Keratinocyte (primary cell): ENCODE measurements at regions not wholly inside any gene's neighbourhood (a gene's known extent, or its start where the extent isn't known, plus 50 kb on each side); places are given as distances from the start of the nearest gene placed in this dataset.
A peak's percentile ranks its signal among the peaks of the same experiment; 100 is the strongest.

Experiments used
- DNase-seq: peaks from one replicate; pipeline ENCODE4 v3.0.0-alpha.2; 2011; ENCODE audit warnings: low read depth, missing footprints, low spot score
- FAIRE-seq: peaks from 2 replicates; lab custom pipeline; 2011; peaks lifted over from hg19 to GRCh38; lab: Jason Lieb, UNC
- H2AFZ ChIP-seq: 2 replicates; pipeline ENCODE4 v1.6.0; 2012; ENCODE audit warnings: low read length, control low read depth, inconsistent platforms; ENCODE audit not compliant: control insufficient read depth
- H3K27ac ChIP-seq: 2 replicates; pipeline ENCODE4 v1.5.1; 2011; ENCODE audit warnings: low read length; ENCODE audit not compliant: control insufficient read depth, insufficient read depth
- H3K27me3 ChIP-seq: 3 replicates; pipeline ENCODE4 v1.6.0; 2011; ENCODE audit warnings: low read length; ENCODE audit not compliant: control insufficient read depth, insufficient read depth; ENCODE audit errors: extremely low read depth
- H3K36me3 ChIP-seq, 2 experiments: 2 replicates in 1 of 2; 3 replicates in 1 of 2; pipeline ENCODE4 v1.5.1; 2011; ENCODE audit warnings: low read length in 2 of 2, mild to moderate bottlenecking in 1 of 2; ENCODE audit not compliant: control insufficient read depth in 2 of 2, insufficient read depth in 2 of 2; ENCODE audit errors: extremely low read depth in 1 of 2
- H3K4me1 ChIP-seq: 3 replicates; pipeline ENCODE4 v1.5.1; 2011; ENCODE audit warnings: low read length; ENCODE audit not compliant: control insufficient read depth, insufficient read depth; ENCODE audit errors: extremely low read depth
- H3K4me2 ChIP-seq: 3 replicates; pipeline ENCODE4 v1.6.0; 2011; ENCODE audit warnings: low read depth, low read length; ENCODE audit not compliant: control insufficient read depth, insufficient read depth; ENCODE audit errors: extremely low read depth
- H3K4me3 ChIP-seq, 3 experiments: fragments of 200-600 bp in 1 of 3; sonication (generic) in 1 of 3; 2 replicates in 2 of 3; 3 replicates in 1 of 3; pipeline ENCODE4 v1.5.1; 2011 to 2016; ENCODE audit warnings: low read length in 3 of 3, mild to moderate bottlenecking in 3 of 3, control low read depth in 2 of 3, inconsistent platforms in 1 of 3, low read depth in 1 of 3, mixed read lengths in 1 of 3, mixed run types in 1 of 3, moderate library complexity in 1 of 3; ENCODE audit not compliant: control insufficient read depth in 2 of 3, insufficient read depth in 2 of 3; ENCODE audit errors: extremely low read depth in 1 of 3
- H3K79me2 ChIP-seq: 2 replicates; pipeline ENCODE4 v1.6.0; 2012; ENCODE audit warnings: low read length; ENCODE audit not compliant: control insufficient read depth, insufficient read depth
- H3K9ac ChIP-seq: 3 replicates; pipeline ENCODE4 v1.6.0; 2011; ENCODE audit warnings: low read length; ENCODE audit not compliant: control insufficient read depth, insufficient read depth; ENCODE audit errors: extremely low read depth
- H3K9me1 ChIP-seq: 3 replicates; pipeline ENCODE4 v1.6.0; 2011; ENCODE audit warnings: low read length; ENCODE audit not compliant: control insufficient read depth, insufficient read depth; ENCODE audit errors: extremely low read depth
- H3K9me3 ChIP-seq: 2 replicates; pipeline ENCODE4 v1.5.1; 2012; ENCODE audit warnings: low read depth, low read length; ENCODE audit not compliant: control insufficient read depth
- H4K20me1 ChIP-seq: 3 replicates; pipeline ENCODE4 v1.6.0; 2011; ENCODE audit warnings: low read length; ENCODE audit not compliant: control insufficient read depth, insufficient read depth; ENCODE audit errors: extremely low read depth
- CTCF ChIP-seq, 3 experiments: IDR thresholded peaks in 1 of 3; conservative IDR thresholded peaks in 1 of 3; optimal IDR thresholded peaks in 1 of 3; 2 replicates in 2 of 3; 3 replicates in 1 of 3; pipeline versions ENCODE3 to v1.5.1; 2011; ENCODE audit warnings: low read length in 3 of 3, mild to moderate bottlenecking in 3 of 3, moderate library complexity in 2 of 3, control low read depth in 1 of 3, inconsistent platforms in 1 of 3; ENCODE audit not compliant: insufficient read depth in 2 of 3; ENCODE audit errors: extremely low read depth in 1 of 3
- EZH2 ChIP-seq: IDR thresholded peaks from one replicate; pipeline ENCODE4 v1.6.1; 2012; ENCODE audit warnings: inconsistent platforms, mild to moderate bottlenecking, low read length, moderate library complexity
- dilution Hi-C: fragments of 300-500 bp; cut with MboI; formaldehyde crosslinking; loops from one replicate; pipeline ENCODE4 v1.7.0; 2020; ENCODE audit warnings: low sequenced_read_pairs; ENCODE audit not compliant: extremely low pct_ligation_motif_present

- dilution Hi-C loops = no loop called here
- H3K79me2 ChIP-seq = no peaks in the 10 kb centered on the region
- no peak for TF ChIP-seq CTCF (optimal IDR thresholded peaks at IDR 0.05 in 1 of 3, IDR thresholded peaks at IDR 0.05 in 1 of 3, conservative IDR thresholded peaks at IDR 0.05 in 1 of 3; ENCODE audit: extremely low read depth in 1 of 3, insufficient read depth in 2 of 3, low read length in 3 of 3)
- no peak for TF ChIP-seq EZH2
- H3K27me3 ChIP-seq = no peaks in the 10 kb centered on the region
- H4K20me1 ChIP-seq = no peaks in the 10 kb centered on the region
- H3K9ac ChIP-seq = no peak overlapping the region
- no peaks in the 10 kb centered on the region for H3K36me3 ChIP-seq
- H3K9me1 ChIP-seq = no peaks in the 10 kb centered on the region
- H3K4me3 ChIP-seq = no peak overlapping the region
- FAIRE-seq (no peak), DNase-seq (no peak)
- no peak overlapping the region for H2AFZ ChIP-seq
- peak overlapping the region; percentile 73 for H3K4me2 ChIP-seq
- peaks cover 19% of the 10 kb centered on the region for H3K4me1 ChIP-seq
- peak overlapping the region; percentile 78 for H3K27ac ChIP-seq
- H3K9me3 ChIP-seq = no peaks in the 10 kb centered on the region
Measured at GRCh38 chr5:175377816-175378215, 66.2 kb downstream of the DRD1 start.

- no peak overlapping the region for H3K27ac ChIP-seq
- DNase-seq (no peak), FAIRE-seq (no peak)
- no peaks in the 10 kb centered on the region for H3K27me3 ChIP-seq
- no peaks in the 10 kb centered on the region for H3K9me1 ChIP-seq
- H2AFZ ChIP-seq = no peak overlapping the region
- H4K20me1 ChIP-seq = no peaks in the 10 kb centered on the region
- no peak overlapping the region for H3K9ac ChIP-seq
- no peak overlapping the region for H3K4me3 ChIP-seq
- dilution Hi-C loops = no loop called here
- peaks cover 19% of the 10 kb centered on the region for H3K4me1 ChIP-seq
- no peak overlapping the region for H3K4me2 ChIP-seq
- TF ChIP-seq CTCF (optimal IDR thresholded peaks at IDR 0.05 in 1 of 3, IDR thresholded peaks at IDR 0.05 in 1 of 3, conservative IDR thresholded peaks at IDR 0.05 in 1 of 3; ENCODE audit: extremely low read depth in 1 of 3, insufficient read depth in 2 of 3, low read length in 3 of 3) (no peak), EZH2 (no peak)
- H3K36me3 ChIP-seq = no peaks in the 10 kb centered on the region
- H3K79me2 ChIP-seq = no peaks in the 10 kb centered on the region
- no peaks in the 10 kb centered on the region for H3K9me3 ChIP-seq
Measured at GRCh38 chr5:175374166-175374875, 69.7 kb downstream of the DRD1 start.
